Chondrocyte (in vitro differentiated cells): ENCODE measurements at regions not wholly inside any gene's neighbourhood (a gene's known extent, or its start where the extent isn't known, plus 50 kb on each side); places are given as distances from the start of the nearest gene placed in this dataset.
A peak's percentile ranks its signal among the peaks of the same experiment; 100 is the strongest.

ENCODE experiments used
- DNase-seq: peaks from one replicate; pipeline ENCODE4 v3.0.0; 2021; ENCODE audit warnings: mixed read lengths, low spot score
- H3K27ac Mint-ChIP-seq: one replicate; pipeline ENCODE4 v1.8.0; 2021; ENCODE audit warnings: mild to moderate bottlenecking, moderate library complexity, mixed read lengths; ENCODE audit not compliant: unreplicated experiment
- H3K27me3 Mint-ChIP-seq: 2 replicates; pipeline ENCODE4 v1.8.0; 2021; ENCODE audit warnings: low read depth, mixed read lengths
- H3K36me3 Mint-ChIP-seq: 2 replicates; pipeline ENCODE4 v1.8.0; 2021; ENCODE audit warnings: low read depth, mixed read lengths
- H3K4me1 Mint-ChIP-seq: 2 replicates; pipeline ENCODE4 v1.8.0; 2021; ENCODE audit warnings: low read depth, mild to moderate bottlenecking, mixed read lengths
- H3K4me3 Mint-ChIP-seq: one replicate; pipeline ENCODE4 v1.8.0; 2021; ENCODE audit warnings: mild to moderate bottlenecking, moderate library complexity, mixed read lengths; ENCODE audit not compliant: unreplicated experiment
- H3K9me3 Mint-ChIP-seq: 2 replicates; pipeline ENCODE4 v1.8.0; 2021; ENCODE audit warnings: low read depth, mixed read lengths
- TF ChIP-seq, protein P1 (sequence below): fragments of 200-600 bp; sonication (generic); IDR thresholded peaks from 2 replicates; pipeline ENCODE4 v1.5.0; 2021; ENCODE audit warnings: antibody characterized with exemption, mild to moderate bottlenecking, moderate library complexity

- H3K4me3 Mint-ChIP-seq, result no peak overlapping the region
- peaks cover 3% of the 10 kb centered on the region for H3K36me3 Mint-ChIP-seq
- H3K9me3 Mint-ChIP-seq, result peaks cover 32% of the 10 kb centered on the region
- DNase-seq, result no peak
- H3K4me1 Mint-ChIP-seq, result peaks cover 9% of the 10 kb centered on the region
- TF ChIP-seq, protein P1, sequence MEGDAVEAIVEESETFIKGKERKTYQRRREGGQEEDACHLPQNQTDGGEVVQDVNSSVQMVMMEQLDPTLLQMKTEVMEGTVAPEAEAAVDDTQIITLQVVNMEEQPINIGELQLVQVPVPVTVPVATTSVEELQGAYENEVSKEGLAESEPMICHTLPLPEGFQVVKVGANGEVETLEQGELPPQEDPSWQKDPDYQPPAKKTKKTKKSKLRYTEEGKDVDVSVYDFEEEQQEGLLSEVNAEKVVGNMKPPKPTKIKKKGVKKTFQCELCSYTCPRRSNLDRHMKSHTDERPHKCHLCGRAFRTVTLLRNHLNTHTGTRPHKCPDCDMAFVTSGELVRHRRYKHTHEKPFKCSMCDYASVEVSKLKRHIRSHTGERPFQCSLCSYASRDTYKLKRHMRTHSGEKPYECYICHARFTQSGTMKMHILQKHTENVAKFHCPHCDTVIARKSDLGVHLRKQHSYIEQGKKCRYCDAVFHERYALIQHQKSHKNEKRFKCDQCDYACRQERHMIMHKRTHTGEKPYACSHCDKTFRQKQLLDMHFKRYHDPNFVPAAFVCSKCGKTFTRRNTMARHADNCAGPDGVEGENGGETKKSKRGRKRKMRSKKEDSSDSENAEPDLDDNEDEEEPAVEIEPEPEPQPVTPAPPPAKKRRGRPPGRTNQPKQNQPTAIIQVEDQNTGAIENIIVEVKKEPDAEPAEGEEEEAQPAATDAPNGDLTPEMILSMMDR, result no peak
- no peak overlapping the region for H3K27ac Mint-ChIP-seq
- H3K27me3 Mint-ChIP-seq, result peaks cover 9% of the 10 kb centered on the region
Measured at GRCh38 chr18:77365667-77366066, 116.0 kb downstream of the GALR1 start.

GRCh38 chr18:77366067-77366719, 116.5 kb downstream of the GALR1 start:
- no peak overlapping the region for H3K27ac Mint-ChIP-seq

DNA sequence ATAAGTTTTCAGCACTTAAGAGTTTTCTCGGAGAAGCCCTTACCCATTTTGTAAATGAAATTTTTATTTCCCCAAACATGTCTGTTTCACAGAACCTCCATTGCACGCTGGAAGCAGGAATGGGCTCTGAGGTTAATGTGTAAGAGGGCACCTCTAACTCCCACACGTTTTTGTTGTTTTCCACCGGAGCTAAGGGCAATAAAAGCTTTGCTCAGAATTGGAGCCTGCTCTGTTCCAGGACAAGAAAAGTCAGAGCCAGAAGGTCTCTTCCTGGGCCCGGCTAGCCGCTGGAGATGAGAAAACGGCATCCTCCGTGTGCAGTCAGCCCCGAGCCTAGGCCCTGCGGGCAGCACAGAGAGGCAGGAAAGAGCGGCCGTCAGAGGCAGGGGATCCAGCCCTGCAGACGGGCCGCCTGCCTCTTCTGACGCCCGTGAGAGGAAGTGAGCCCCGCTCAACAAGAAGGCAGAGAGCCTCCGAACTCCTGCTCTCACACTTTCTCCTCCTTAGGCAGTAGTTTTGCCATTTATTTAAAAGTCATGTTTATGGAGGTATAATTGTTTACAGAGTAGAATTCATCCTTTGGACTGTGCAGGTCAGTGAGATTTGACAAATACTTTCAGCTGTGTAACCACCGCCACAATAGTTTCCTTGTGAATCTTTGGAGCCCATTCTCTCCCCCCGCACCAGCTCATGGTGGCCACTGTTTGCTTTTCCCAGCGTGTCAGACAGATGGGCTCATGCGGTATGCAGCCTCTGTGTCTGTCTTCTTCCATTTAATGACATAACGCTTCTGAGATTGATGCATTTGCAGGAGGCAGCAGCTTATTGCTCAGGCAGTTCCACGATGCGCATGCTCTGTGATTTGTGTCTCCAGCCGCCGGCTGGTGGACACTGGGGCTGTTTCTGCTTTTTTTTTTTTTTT, 117.3 kb downstream of the GALR1 start:
- peak overlapping the region; percentile 53 for H3K4me3 Mint-ChIP-seq
- H3K27ac Mint-ChIP-seq, result no peak overlapping the region

More at GRCh38 chr18:77366067-77366719, 116.5 kb downstream of the GALR1 start:
- no peak overlapping the region for H3K4me3 Mint-ChIP-seq
- DNase-seq, result no peak
- H3K36me3 Mint-ChIP-seq, result peaks cover 3% of the 10 kb centered on the region
- TF ChIP-seq, protein P1, result no peak
- H3K9me3 Mint-ChIP-seq, result peaks cover 32% of the 10 kb centered on the region
- peaks cover 9% of the 10 kb centered on the region for H3K4me1 Mint-ChIP-seq
- H3K27me3 Mint-ChIP-seq, result peaks cover 9% of the 10 kb centered on the region

GRCh38 chr18:77369644-77370043, 120.0 kb downstream of the GALR1 start:
- TF ChIP-seq, protein P1, result no peak
- Mint-ChIP-seq H3K27me3 (peaks cover 3% of the 10 kb centered on the region), H3K27ac (no peak overlapping the region), H3K9me3 (peaks cover 16% of the 10 kb centered on the region), H3K4me3 (no peak overlapping the region), H3K4me1 (peaks cover 9% of the 10 kb centered on the region), H3K36me3 (peaks cover 3% of the 10 kb centered on the region)
- no peak for DNase-seq

More for the DNA sequence above, 117.3 kb downstream of the GALR1 start:
- Mint-ChIP-seq H3K4me1 (peaks cover 9% of the 10 kb centered on the region), H3K9me3 (peaks cover 28% of the 10 kb centered on the region), H3K27me3 (peaks cover 9% of the 10 kb centered on the region), H3K36me3 (peaks cover 3% of the 10 kb centered on the region)
- TF ChIP-seq, protein P1, result no peak
- DNase-seq, result no peak

- Mint-ChIP-seq H3K4me1 (no peaks in the 10 kb centered on the region), H3K27ac (no peak overlapping the region), H3K27me3 (no peaks in the 10 kb centered on the region), H3K9me3 (peaks cover 15% of the 10 kb centered on the region), H3K36me3 (peaks cover 3% of the 10 kb centered on the region), H3K4me3 (no peak overlapping the region)
- no peak for DNase-seq
- TF ChIP-seq, protein P1, result no peak
Measured at GRCh38 chr18:77373730-77374445, 124.2 kb downstream of the GALR1 start.
